ENCODE measurements at regions not wholly inside any gene's neighbourhood (a gene's known extent, or its start where the extent isn't known, plus 50 kb on each side); places are given as distances from the start of the nearest gene placed in this dataset.

- ATAC-seq: no peak
- TF ChIP-seq GLIS3 (CRISPR knock-in tag; IDR thresholded peaks at IDR 0.05): no peak
- TF ChIP-seq ZNF565 (CRISPR knock-in tag; conservative IDR thresholded peaks at IDR 0.05; ENCODE audit: low read depth): no peak
- no peak for TF ChIP-seq OSR1 (CRISPR knock-in tag; IDR thresholded peaks at IDR 0.05)
- TF ChIP-seq RARB (CRISPR knock-in tag; IDR thresholded peaks at IDR 0.05): no peak
- no peak for TF ChIP-seq PATZ1 (CRISPR knock-in tag; IDR thresholded peaks at IDR 0.05; ENCODE audit: borderline replicate concordance)
- TF ChIP-seq POU6F1 (CRISPR knock-in tag; IDR thresholded peaks at IDR 0.05; ENCODE audit: borderline replicate concordance, low read depth): no peak
- no peak for TF ChIP-seq ZC3H10 (CRISPR knock-in tag; IDR thresholded peaks at IDR 0.05)
- no peak for TF ChIP-seq SNAI2 (CRISPR knock-in tag; IDR thresholded peaks at IDR 0.05)
- TF ChIP-seq TCF4 (CRISPR knock-in tag; IDR thresholded peaks at IDR 0.05; ENCODE audit: borderline replicate concordance): no peak
Observed at GRCh38 chr19:31991984-31992655, 353.3 kb upstream of the ZNF507 start.

- TF ChIP-seq ESRRG (CRISPR knock-in tag; IDR thresholded peaks at IDR 0.05) (no peak), ZNF70 (CRISPR knock-in tag; IDR thresholded peaks at IDR 0.05) (no peak)
- no peak for ATAC-seq
Observed at GRCh38 chr19:31992750-31993149, 352.7 kb upstream of the ZNF507 start.

GRCh38 chr19:31995546-31995945 lies 349.9 kb upstream of the ZNF507 start:
- TF ChIP-seq CSRNP3 (CRISPR knock-in tag; IDR thresholded peaks at IDR 0.05): no peak
- no peak for TF ChIP-seq SNAI2 (CRISPR knock-in tag; IDR thresholded peaks at IDR 0.05)
- no peak for TF ChIP-seq ZNF8 (CRISPR knock-in tag; IDR thresholded peaks at IDR 0.05)
- TF ChIP-seq ZFP30 (CRISPR knock-in tag; IDR thresholded peaks at IDR 0.05): no peak
- no peak for TF ChIP-seq GLIS3 (CRISPR knock-in tag; IDR thresholded peaks at IDR 0.05)
- no peak for TF ChIP-seq ESRRG (CRISPR knock-in tag; IDR thresholded peaks at IDR 0.05)
- TF ChIP-seq ZNF70 (CRISPR knock-in tag; IDR thresholded peaks at IDR 0.05): no peak
- no peak for TF ChIP-seq ARNTL (CRISPR knock-in tag; IDR thresholded peaks at IDR 0.05; ENCODE audit: borderline replicate concordance, low read depth)
- TF ChIP-seq ISL1 (CRISPR knock-in tag; IDR thresholded peaks at IDR 0.05): no peak
- TF ChIP-seq POU6F1 (CRISPR knock-in tag; IDR thresholded peaks at IDR 0.05; ENCODE audit: borderline replicate concordance, low read depth): no peak
- no peak for TF ChIP-seq RARB (CRISPR knock-in tag; IDR thresholded peaks at IDR 0.05)
- no peak for TF ChIP-seq ZC3H10 (CRISPR knock-in tag; IDR thresholded peaks at IDR 0.05)
- no peak for TF ChIP-seq BACH2 (CRISPR knock-in tag; IDR thresholded peaks at IDR 0.05; ENCODE audit: borderline replicate concordance)
- TF ChIP-seq PPARA (CRISPR knock-in tag; IDR thresholded peaks at IDR 0.05; ENCODE audit: borderline replicate concordance): no peak

GRCh38 chr19:32010071-32010470 lies 335.3 kb upstream of the ZNF507 start:
- no peak for TF ChIP-seq PPARA (CRISPR knock-in tag; IDR thresholded peaks at IDR 0.05; ENCODE audit: borderline replicate concordance)
- TF ChIP-seq PATZ1 (CRISPR knock-in tag; IDR thresholded peaks at IDR 0.05; ENCODE audit: borderline replicate concordance): no peak
- ATAC-seq: no peak

More at GRCh38 chr19:31995546-31995945, 349.9 kb upstream of the ZNF507 start:
- no peak for ATAC-seq
